Activated CD4-positive, alpha-beta T cell treated with anti-CD3 and anti-CD28 coated beads, Interleukin-2, amount 50 U/mL, for 4 hours (primary cell): ENCODE measurements at regions not wholly inside any gene's neighbourhood (a gene's known extent, or its start where the extent isn't known, plus 50 kb on each side); places are given as distances from the start of the nearest gene placed in this dataset.

ENCODE experiments used
- DNase-seq, 2 experiments: peaks; one replicate each; pipeline ENCODE4 v3.0.0-alpha.2; 2020

- DNase-seq: no peak
These were observed 437.0 kb downstream of the KLF12 start for GRCh38 chr13:73697166-73697565.

DNA sequence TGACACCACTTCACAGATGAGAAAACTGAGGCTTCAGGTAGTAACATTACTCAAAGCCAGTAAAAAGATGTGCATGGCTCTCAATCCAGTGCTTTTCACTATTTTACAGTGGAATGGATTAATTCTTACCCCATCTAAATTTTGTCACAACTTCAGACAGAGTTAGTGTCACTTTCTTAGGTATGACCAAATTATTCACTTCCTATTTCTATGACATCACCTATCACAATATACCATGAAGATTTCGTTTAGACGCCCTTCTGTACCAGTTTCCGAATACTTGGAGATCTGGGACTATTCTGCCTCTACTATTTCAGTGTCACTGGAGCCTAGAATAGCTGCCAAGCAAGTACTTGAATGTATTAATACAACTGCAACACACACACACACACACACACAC, 437.5 kb downstream of the KLF12 start:
- DNase-seq: no peak

DNA sequence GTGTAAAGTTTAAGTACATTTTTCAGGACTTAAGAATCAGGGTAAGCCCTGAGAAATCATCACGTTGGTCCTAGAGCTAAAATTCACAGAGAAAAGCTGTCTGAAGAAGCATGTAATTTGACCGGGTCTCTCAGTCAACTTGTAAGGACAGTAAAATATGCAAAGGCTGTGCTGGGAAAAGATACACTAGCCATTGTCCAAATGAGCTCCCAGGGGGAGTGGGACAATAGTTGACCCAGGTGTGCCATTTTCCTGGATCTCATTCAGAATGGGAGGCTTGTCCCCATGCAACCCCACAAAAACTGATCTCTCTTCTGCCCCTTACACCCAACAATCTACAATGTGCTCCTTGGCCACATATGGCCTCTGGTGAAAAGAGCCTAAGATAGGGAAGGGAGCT, 437.9 kb downstream of the KLF12 start:
- DNase-seq: no peak

DNA sequence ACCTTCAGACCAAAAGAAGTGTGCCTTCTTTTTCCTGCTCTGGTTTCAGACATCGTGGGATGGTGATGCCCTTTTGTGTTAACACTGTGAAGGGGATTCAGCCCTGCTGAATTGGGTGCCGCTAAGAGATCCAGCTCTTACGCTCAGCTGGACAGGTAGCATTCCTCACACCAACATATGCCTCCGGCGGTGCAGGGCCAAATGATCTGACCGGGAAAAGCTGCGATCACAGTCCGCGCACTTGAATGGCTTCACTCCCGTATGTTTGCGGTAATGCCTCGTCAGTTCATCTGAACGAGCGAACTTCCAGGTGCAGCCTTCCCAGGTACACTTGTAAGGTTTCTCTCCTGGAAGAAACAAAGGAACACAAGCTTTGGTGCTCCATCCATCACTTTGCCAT, 438.9 kb downstream of the KLF12 start:
- no peak for DNase-seq

DNA sequence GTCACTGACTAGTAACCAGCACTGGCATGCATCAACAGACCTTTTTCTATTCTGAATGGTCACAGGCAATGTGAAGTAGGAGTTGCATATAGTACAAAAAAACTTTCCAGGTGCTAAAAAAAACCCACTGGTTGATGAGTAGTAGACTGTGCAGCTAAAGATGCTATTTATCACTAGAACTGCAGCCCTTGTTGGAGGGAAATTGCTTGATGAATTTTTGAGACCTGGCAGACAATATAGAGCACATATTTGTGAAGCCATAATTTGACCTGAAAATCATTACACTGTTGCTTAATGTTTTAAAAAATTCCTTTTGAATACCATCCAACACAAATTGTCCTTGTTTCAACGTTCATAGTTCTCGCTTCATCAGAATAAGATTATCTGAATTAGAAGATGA, 441.0 kb downstream of the KLF12 start:
- DNase-seq: no peak

GRCh38 chr13:73691891-73692290, 442.3 kb downstream of the KLF12 start:
- DNase-seq: no peak

- DNase-seq: no peak
These were observed 446.3 kb downstream of the KLF12 start for GRCh38 chr13:73687929-73688328.

DNA sequence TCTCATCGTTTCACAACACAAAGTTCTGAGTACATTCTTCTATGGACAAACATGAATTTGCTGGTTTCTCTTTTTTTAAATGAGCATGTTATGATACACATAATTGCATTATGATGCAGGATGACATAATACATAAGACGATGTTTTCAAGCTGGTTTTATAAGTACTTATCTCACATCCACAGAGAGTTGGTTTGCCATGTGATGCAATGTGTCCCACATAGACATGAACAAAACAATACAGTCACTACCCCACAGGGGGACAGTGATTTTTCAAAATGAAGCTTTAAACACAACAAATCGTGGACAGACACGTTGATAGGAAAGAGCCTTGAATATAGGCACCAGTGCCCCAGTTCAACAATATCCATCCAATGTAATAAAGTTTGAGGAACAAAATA, 447.1 kb downstream of the KLF12 start:
- no peak for DNase-seq

DNA sequence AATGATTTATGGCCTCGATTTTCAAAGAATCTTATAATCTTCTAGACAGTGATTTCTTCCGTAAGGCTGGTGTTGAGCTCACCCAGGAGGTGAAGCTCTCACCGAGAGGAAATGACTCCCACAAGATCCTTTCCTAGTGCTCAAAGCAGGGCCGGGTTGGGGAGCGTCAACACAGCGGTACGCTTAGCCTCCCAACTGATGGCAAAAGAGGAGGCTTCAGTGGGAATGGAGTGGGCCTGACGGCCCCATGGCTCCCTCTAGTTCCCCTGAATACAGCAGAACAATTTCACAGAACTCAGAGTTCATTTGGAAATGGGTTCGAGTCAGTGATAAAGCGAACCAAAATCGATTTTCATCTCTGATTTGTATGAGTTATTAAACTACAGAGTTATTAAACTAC, 449.5 kb downstream of the KLF12 start:
- no peak for DNase-seq

GRCh38 chr13:73684286-73684685, 449.9 kb downstream of the KLF12 start:
- DNase-seq: no peak

DNA sequence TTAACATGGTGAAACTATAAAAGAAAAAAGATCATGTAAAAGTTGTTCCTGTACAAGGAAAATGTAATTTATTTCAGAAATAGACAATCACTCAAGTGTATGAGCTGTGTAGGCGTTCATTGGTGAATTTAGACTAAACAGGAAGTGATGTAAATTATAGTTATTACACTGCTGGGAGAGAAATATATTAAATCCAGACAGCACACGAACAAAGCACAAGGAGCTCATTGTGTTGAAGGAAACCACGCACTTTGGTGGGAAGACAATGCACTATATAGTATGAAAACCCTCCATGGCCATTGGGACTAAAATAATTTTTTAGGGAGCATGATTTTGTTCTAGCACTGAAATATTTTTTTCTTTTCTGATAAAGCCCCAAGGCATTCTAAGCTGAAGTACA, 450.5 kb downstream of the KLF12 start:
- no peak for DNase-seq

- DNase-seq: no peak
These were observed 452.4 kb downstream of the KLF12 start for GRCh38 chr13:73681779-73682178.

DNA sequence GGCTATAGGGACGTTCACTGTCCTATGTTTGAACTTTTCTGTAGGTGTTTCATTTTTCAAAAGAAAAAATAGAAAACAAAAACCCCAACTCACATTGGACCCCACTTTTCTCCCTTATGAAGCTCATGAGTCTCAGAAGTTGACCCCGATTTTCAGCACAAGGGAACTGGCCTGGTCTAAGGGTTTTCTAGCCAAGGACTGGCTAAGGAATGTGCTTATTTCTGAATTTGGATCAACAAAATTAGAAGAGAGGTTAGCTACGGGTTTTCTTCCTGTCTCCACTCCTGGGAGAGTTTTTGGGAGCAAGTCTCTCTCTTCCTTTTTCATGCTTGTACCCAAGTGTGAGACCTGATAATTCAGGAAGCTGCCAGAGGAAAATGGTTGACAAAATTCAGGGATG, 453.2 kb downstream of the KLF12 start:
- no peak for DNase-seq

DNA sequence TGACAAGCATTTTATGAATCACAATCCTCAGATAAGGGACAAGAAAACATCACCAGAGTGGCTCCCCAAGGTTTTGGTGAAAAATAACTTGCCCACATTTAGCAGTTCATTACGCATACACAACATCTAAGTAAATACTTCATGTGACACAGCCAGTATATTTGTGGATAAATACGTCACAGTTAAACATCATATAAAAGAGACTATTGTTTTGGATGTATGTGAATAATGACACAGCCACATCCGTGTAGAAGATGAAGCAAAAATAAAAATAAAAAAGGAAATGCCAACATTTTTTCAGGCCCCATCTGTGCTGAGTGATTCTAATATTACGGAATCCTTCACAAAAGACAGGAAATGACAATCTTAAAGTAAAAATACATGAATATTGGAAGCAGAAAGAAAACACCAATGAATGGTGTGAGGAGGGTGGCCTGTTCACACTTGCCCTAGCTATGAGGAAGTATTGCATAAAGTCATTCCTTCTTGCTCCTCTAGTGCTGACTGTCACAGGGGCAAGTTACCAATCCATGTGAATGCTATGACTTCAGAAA, 457.1 kb downstream of the KLF12 start:
- DNase-seq: no peak

GRCh38 chr13:73676550-73677047, 457.6 kb downstream of the KLF12 start:
- DNase-seq: no peak

GRCh38 chr13:73675821-73676220, 458.4 kb downstream of the KLF12 start:
- no peak for DNase-seq

DNA sequence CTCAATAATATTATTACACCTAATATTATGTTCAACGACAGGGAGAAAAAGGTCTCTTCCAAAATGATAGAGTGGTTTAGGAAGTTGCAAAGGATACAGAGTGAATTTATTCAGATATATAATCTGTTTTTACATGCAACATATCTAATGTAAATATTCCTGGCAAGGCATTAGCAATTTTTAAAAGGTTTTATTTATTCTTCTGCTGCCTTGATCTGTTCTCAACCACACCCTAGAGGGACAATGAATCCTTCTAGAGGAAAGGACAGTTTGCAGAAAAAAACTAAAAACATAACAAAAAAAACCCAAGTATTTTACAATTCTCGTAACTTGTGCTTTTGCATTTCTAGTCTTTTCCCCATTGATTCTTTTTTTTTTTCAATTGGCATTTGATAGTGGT, 459.6 kb downstream of the KLF12 start:
- DNase-seq: no peak

- DNase-seq: no peak
These were observed 460.3 kb downstream of the KLF12 start for GRCh38 chr13:73673931-73674330.

GRCh38 chr13:73672492-73672891, 461.7 kb downstream of the KLF12 start:
- DNase-seq: no peak

GRCh38 chr13:73671732-73672131, 462.5 kb downstream of the KLF12 start:
- no peak for DNase-seq

GRCh38 chr13:73671011-73671410, 463.2 kb downstream of the KLF12 start:
- no peak for DNase-seq

- DNase-seq: no peak
These were observed 466.4 kb downstream of the KLF12 start for GRCh38 chr13:73667756-73668155.

DNA sequence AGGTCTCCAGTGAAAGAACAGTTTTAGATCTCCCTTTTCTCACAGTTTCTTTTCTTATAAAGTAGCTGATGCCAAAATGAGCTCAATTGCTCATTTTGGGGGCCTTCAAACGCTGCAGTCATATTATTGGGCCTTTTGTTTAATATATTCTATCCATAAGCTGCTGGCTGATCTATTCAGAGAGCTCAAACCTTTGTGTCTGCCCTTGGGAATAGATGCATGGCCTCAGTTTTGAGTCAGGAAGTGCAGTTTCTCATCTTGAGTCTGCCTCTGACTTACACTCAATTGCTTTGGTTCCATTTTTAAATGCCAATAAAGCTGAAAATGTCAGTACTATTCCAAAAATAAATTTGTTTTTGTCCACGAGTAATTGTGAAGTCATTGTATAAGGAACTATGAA, 468.9 kb downstream of the KLF12 start:
- no peak for DNase-seq

DNA sequence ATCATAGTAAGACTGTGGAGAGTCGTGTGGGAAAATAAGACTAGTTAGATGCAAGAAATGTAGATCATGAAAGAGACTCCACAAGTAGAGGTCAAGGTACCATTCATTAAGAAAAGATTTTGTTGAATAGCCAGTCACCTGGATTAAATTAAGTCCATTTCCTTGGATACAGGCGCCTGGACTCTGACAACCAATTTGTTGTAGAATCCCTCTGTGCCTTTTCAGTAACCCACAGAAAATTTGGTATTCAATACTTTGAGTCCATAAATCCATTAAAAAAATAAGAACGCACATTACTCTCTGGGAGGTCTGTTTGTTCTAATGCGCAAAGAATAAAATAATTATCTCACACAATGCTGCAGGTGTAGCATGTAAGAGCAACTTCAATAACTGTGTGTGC, 469.4 kb downstream of the KLF12 start:
- DNase-seq: no peak

DNA sequence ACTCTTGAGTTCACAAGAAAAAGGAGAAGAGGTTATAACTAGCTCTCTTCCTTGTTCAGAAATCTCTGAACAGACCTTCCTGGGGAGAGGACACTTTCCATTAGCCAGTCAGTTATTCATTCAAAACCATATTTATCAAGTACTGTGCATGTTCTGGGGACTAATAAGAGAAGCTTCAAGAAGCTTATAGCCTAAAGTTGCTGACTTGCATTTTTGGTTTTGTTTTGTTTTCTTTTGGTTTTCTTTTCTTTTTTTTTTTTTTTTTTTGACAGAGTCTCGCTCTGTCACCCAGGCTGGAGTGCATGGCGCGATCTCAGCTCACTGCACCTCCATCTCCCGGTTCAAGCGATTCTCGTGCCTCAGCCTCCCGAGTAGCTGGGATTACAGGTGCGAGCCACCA, 471.4 kb downstream of the KLF12 start:
- DNase-seq: no peak
